Left colon (tissue), 2 donors: ENCODE measurements at regions not wholly inside any gene's neighbourhood (a gene's known extent, or its start where the extent isn't known, plus 50 kb on each side); places are given as distances from the start of the nearest gene placed in this dataset.
A peak's percentile ranks its signal among the peaks of the same experiment; 100 is the strongest.

Experiments
- ATAC-seq: fragments of 200-7000 bp; cut with Tn5 transposase; one replicate; pipeline ENCODE4 v1.9.1; 2020; ENCODE audit warnings: mild to moderate bottlenecking, moderate library complexity
- DNase-seq, 2 donors: peaks; one replicate each; pipeline ENCODE4 v3.0.0-alpha.2; 2020
- intact Hi-C, 2 donors: fragments of 100-400 bp; cut with DNase I in 1 of 2; cut with micrococcal nuclease in 1 of 2; formaldehyde crosslinking; loops; one replicate each; pipeline versions ENCODE4 v1.11.2 to v1.14.0; 2022; cut with DNase I, micrococcal nuclease
- donor health status: DM: no; HTN: no; CAD: no.
- donor health status: DM: yes; HTN: yes; CAD: no.

- ATAC-seq (peak; percentile 51), DNase-seq (peak in 1 of 2 donors; percentile 5)
- intact Hi-C loops: no loop called here
Measured at GRCh38 chr21:45338311-45339017, 50.8 kb upstream of the POFUT2 start.

DNA sequence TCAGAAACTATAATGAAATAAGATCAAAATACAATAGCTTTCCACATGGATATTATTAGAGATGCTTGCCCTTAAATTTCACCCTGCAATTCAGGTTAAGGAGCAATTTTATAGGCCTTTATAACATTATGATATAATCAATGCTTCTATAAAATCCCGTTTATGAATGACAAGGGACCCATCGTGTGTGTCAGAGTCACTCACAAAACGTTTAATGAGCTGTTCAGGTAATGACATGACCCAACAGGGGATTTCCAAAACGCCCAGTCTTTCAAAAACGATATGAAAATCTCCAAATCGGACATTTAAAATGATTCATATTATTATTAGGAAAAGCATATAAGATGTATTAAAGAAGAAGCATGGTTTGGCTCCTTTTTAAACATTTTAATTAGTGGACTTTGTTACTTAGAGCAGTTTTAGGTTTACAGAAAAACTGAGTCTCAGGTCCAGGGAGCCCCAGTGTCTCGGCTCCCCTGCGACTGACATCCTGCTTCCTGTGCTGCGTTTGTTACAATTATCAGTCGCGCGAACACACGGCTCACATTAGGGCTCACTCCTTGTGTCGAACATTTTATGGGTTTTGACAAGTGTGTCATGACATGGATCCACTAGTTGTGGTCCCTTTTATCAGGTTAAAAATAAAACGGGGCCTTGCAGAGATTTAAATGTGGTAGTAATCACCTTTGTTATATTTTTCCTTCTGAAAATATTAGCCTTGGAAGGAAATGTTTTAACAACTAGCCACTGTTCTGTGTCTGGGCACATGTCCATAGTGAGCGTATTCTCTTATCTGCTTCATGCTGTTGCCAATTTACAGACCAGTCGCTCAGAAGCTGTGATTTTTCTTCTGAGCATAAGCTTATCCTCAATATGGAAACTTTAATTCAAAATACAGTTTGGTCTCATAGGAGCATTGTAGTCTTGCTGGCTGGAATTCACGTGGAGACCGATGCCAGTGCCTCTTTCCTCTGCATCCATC, 52.0 kb upstream of the POFUT2 start:
- no peak for DNase-seq
- intact Hi-C loops: no loop called here
- ATAC-seq: no peak

GRCh38 chr21:45340515-45340914, 52.8 kb upstream of the POFUT2 start:
- no peak for DNase-seq

DNA sequence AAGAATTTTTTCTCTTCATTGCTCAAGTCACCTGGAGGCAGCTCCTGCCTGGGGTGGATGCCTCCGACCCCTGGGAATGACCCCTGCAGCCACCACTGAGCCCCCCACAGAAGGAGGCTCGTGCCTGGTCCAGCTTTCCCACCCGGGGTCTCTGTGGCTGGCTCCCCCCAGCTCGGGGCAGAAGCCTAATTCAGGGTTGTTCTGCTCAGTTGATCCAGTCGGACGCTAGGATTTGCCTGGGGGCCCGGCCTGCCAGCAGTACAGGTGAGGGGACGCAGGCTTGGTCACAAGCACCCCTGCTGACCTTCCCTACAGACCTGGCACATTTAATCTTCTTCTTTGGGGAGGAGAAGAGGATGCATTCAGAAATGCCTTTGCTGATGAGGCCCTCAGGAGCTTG, 53.6 kb upstream of the POFUT2 start:
- ATAC-seq (no peak), DNase-seq (no peak)
- intact Hi-C loops: no loop called here

More at GRCh38 chr21:45340515-45340914, 52.8 kb upstream of the POFUT2 start:
- ATAC-seq: no peak
- intact Hi-C loops: no loop called here

- intact Hi-C loops: no loop called here
- ATAC-seq (no peak), DNase-seq (no peak)
Measured at GRCh38 chr21:45341779-45342178, 54.1 kb upstream of the POFUT2 start.

GRCh38 chr21:45343891-45344290, 56.2 kb upstream of the POFUT2 start:
- ATAC-seq: no peak
- intact Hi-C loops: no loop called here
- DNase-seq: no peak

GRCh38 chr21:45344576-45344975, 56.9 kb upstream of the POFUT2 start:
- DNase-seq (no peak), ATAC-seq (no peak)

GRCh38 chr21:45347048-45347711, 57.8 kb upstream of the COL18A1 start:
- ATAC-seq (no peak), DNase-seq (no peak)
- intact Hi-C loops: no loop called here

More at GRCh38 chr21:45344576-45344975, 56.9 kb upstream of the POFUT2 start:
- intact Hi-C loops: no loop called here

DNA sequence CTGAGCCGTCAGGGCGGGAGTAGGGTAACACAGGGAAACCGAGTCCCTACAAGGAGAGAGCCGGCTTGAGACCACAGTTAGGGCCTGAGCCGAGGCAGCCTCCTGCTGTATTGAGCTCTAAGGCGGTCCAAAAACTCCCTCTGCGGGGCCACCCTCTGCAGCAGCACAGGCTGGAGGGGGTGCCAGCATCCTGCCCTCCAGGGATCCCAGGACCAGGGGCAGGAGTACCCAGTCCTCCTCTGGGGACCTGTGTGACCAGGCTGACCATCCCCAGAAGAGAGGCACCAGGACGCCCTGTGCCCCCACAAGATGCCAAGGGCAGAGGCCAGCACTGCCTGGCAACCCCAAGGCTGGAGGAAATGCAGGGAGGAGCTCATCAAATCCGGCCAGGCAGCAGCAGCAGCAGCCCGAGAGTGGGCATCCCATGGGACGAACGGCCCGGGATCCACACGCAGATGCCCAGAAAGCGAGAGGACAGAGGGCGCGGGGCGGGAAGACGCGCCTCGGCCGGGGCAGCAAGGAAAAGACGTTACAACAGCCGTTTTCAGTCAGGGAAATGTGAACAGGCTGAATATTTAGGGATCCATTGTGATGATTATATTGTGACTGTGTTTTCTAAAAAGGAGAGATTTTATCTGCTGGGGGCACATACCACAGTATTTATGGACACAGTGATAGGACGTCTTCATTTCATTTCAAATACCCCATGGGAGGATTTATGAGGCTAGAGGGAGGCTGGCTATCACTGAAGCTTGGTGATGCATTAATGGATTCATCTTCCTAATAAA, 57.1 kb upstream of the COL18A1 start:
- ATAC-seq (no peak), DNase-seq (no peak)
- intact Hi-C loops: no loop called here

DNA sequence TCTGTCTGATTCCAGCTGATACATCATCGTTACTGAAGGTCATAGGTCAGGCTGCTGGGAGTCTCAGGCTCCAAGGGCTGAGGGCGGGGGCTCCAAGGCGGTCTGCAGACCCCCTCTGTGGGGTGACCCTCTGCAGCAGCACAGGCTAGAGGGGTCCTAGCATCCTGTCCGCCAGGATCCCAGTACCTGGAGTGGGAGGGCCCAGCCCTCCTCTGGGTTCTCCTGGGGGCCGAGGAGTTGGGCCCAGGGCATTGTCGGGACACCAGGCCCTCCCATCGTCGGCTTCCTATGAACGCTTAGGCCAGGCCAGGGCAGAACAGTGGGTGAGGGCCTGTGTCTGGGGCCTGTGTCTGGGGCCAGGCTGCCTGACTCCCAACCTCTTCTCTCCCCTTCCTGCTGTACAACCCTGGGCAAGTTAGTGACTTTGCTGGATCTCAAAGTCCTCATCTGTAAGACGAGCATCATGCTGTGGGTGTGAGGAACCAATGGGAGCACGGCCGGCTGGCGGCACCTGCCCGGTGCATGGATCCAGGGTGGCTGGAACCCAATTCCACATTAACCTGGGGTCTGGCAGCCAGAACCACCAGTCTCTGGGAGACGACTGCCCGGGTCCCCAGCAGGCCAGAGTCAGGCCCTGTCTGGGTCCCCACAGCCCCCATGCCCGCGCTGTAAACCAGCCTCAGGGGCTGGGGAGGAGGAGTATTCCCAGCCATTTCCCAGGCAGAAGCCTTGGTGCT, 56.2 kb upstream of the COL18A1 start:
- DNase-seq (no peak), ATAC-seq (no peak)
- intact Hi-C loops: no loop called here

- ATAC-seq (no peak), DNase-seq (no peak)
- intact Hi-C loops: no loop called here
Measured at GRCh38 chr21:45350206-45350854, 54.6 kb upstream of the COL18A1 start.

- DNase-seq (no peak), ATAC-seq (no peak)
- intact Hi-C loops: no loop called here
Measured at GRCh38 chr21:45351061-45351460, 53.9 kb upstream of the COL18A1 start.

DNA sequence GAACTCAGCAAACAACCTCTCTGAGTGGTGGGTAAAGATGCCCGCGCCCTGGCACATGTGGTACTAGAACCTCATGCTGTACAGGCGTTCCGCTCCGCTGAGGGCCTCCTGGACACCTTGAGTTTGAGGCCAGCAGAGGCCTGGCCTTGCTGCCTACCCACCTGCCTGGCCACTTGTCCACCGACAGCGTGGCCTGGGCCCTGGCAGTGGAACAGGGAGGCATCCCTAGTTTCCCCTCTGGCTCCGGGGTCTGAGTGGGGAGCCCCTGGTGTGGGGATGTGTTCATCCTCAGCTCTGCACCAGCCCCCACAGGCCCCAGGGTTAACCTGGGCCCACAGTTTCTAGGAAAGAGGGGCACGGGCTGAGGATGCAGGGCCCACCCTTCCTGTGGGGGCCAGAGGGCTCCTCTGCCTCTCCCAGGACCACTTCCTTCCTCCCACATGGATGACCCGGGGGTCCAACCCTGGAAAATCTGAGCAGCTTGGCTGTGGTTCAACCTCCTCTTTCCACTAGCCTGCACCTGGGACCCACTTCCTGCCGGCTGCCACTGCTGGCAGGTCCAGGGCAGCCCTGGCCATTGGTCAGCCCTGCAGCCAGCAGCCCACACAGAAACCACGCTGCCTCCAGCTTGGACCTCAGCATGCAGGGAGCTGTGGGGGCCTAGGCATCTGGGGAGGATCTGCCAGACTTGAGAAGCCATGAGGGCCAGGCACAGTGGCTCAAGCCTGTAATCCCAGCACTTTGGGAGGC, 53.3 kb upstream of the COL18A1 start:
- DNase-seq: no peak
- intact Hi-C loops: no loop called here
- ATAC-seq: no peak

DNA sequence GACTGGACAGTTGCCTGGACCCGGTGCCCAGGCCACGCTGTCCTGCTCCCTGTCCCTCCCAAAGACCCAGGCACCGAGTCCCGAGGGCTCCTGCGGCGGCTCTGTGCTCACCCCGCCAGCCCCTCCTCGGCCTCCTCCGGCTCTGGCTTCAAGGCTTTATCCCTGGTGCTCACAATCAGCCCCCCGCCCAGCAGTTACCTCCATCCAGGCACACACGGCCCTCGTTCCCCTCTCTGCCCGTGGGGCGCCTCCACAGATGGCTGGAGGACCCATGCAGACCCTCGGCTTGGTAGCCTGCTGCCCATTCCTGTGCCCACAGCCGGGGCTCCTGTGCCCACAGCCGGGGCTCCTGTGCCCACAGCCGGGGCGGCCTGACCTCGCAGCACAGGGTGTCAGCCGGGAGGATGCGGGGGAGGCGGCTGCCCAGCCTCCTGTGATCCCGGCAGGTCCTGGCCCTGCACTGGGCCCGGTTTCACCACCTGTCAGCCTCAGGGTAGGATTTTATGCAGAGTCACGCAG, 52.3 kb upstream of the COL18A1 start:
- ATAC-seq (no peak), DNase-seq (no peak)
- intact Hi-C loops: no loop called here

GRCh38 chr21:45353200-45353599, 51.8 kb upstream of the COL18A1 start:
- DNase-seq (no peak), ATAC-seq (no peak)
- intact Hi-C loops: no loop called here

- intact Hi-C loops: no loop called here
Measured at GRCh38 chr21:45354970-45355369, 50.0 kb upstream of the COL18A1 start.

More at GRCh38 chr21:45354970-45355369, 50.0 kb upstream of the COL18A1 start:
- ATAC-seq (no peak), DNase-seq (no peak)
